ELF-1 (cell line): ENCODE measurements at regions not wholly inside any gene's neighbourhood (a gene's known extent, or its start where the extent isn't known, plus 50 kb on each side); places are given as distances from the start of the nearest gene placed in this dataset.
A peak's percentile ranks its signal among the peaks of the same experiment; 100 is the strongest.

Experiments
- DNase-seq: peaks from one replicate; pipeline ENCODE4 v3.0.0-alpha.2; 2016; ENCODE audit warnings: low read depth, low spot score

GRCh38 chr14:58783792-58784511 is 146.2 kb downstream of the DACT1 start:
- no peak for DNase-seq

GRCh38 chr14:58784931-58785330 is 147.2 kb downstream of the DACT1 start:
- no peak for DNase-seq

DNA sequence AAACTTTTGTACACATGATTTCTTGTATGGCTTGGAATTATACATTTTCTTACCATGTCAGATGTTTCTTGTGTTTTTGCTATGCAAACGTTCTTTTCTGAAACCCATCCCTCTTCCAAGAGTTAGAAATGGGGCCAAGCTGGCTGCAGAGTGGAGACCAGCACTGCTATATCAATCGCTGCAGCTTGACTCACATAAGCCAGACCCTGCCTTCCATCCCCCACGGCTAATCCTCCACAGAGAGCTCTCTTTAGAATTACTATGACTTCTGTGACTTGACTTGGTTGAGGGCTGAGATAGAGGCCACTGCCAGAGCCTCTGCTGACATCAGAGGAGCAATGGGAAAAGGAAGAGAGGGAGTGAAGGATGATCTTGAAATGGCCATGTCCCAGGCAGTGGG is 147.9 kb downstream of the DACT1 start:
- DNase-seq: peak; percentile 36

DNA sequence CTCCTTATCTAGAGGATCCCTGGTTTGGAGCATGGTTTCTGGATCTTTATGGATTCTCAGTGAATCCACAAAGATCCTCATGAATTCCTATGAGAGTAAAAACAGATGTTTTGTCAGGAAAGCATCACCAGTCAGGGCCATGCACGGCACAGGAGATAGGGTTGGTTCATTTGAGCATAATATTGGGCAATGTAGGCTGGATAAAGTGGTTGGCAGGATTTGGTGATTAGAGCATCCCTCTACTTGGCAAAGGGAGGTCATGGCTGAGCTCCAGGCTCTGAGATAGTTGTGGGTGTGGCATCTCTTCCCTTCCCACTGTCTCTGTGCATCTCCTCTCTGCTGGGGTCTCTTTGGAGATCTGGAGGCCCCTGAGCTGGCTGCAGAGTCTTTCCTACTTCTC is 149.8 kb downstream of the DACT1 start:
- DNase-seq: no peak

DNA sequence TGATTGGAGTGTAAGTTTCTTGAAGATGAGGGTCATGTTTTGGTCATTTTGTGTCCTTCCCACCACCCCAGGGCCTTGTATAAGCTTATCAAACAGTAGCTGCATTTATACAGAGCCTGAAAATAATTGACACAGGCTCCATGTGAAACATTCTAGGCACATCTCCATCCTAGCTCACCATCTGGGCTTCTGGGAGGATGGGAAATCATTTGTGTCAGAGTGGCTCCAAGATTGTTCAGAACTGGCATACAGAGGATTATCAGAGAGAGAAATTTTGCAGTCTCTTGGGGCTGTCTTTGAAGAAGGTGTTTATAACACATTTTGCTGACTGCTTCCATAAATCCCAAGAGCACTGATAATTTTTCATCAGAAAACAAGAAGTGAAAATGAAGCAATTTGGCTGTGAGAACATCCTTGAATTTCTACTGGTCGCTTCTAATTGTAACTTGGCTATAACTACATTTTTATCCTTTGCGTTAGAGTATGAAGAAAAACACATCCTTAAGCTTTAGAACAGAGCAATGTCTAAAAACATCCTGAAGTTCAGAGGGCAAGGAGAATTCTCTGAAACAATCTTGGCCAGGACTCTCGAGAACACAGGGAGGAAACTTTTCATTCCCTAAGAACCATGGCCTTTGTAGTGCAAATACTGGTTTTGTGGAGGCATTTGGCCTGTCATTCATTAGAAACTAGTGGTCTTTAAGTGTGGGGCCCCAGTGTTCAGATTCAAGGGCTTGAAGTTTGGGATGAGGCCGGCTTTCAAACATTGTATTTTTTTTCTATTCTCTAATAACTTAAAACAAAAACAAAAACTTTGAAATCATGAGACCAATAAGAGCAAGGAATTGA is 151.1 kb downstream of the DACT1 start:
- no peak for DNase-seq

- DNase-seq: no peak
Measured at GRCh38 chr14:58789736-58790135, 152.0 kb downstream of the DACT1 start.

- no peak for DNase-seq
Measured at GRCh38 chr14:58792416-58792815, 154.7 kb downstream of the DACT1 start.

DNA sequence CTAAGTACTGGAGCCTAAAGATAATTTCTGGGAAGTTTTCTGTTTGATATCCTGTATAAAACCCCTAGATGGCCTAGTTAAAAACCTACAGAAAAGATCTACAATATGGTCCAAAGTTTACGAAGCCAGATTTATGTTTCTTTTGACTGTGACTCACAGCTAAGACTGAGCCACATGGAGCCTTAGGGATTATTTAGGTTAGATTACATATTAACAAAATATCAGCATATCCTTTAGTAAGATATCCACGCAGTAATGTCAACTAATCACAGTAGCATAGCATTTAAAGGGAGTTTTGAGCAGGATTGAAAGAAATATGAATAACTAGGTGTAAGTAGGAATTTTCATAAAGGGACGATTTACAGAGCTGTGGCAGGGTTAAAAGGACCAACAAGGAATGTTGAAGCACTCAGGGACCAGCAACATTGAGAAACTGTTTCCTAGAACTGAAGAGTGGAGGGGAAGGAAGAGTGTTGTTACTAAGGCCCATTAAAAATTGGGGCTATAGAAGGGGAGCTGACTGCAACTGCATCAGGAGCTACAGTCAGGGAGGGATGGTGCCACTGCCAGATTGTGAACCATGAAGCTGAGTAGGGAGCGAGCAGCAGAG is 155.5 kb downstream of the DACT1 start:
- DNase-seq: no peak

DNA sequence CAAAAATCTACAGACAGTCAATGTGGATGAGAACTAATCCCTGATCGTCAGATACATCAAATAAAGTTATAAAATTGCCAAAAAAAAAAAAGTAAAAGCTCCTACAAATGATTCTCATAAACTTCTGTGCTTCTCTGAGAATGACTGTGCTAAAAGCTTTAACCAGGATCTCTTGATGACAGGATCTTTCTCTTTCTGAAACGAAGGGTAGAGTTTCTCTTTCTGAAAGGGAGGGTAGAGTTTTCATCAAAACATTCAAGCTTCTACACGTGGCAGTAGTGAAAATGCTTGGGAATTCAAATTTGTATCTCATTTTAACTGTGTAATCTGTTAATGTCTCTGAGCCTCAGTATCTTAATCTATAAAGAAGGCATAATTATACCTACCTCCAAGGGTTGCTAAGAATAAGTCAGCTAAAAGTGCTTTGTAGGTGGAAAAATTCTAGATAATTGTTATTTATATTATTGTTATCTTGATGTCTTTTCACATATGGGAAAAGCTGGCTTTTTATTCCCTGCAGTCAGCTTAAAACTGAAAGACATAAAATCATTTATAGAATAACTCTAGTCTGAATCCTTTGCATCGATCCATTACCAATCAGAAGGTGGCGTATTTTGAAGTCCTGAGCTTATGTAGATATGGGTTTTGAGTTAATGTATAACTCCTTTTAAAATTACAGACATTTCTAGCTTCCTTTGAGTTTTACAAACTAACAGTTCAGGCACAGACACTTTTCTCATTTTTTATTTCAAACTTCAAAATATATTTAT is 157.4 kb downstream of the DACT1 start:
- no peak for DNase-seq

DNA sequence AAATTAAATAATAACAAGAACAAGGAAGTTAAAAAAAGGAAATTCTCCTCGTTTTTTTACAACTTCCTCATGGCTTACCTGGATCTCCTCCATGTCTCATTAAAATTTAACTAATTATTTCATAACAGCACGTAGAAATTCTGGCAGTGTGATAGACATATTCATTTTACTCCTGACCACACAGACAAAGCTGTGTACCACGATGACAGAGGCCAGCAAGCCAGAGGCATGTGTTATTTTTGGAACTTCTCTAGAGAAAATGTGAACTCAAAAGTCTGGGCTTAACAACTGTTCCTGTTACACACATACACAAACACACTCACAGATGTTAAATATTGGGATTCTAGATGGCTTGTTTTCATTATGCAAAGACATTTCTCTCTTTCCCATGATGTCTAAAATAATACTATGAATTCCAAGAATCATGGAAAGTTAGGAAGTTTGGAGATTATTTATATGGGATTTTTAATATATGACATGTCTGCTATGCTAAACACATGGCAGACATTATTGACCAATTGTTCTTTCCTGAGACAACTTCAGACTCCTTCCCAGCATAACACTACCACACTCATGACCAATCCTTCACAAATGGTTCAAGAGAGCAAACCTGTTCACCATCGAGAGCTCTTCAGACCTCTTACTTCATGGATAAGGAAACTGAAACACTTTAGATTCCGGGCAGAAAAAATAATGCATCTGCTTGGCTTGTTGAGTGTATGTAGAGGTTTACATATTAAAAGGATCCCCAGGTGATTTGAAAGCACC is 158.7 kb downstream of the DACT1 start:
- DNase-seq: no peak

DNA sequence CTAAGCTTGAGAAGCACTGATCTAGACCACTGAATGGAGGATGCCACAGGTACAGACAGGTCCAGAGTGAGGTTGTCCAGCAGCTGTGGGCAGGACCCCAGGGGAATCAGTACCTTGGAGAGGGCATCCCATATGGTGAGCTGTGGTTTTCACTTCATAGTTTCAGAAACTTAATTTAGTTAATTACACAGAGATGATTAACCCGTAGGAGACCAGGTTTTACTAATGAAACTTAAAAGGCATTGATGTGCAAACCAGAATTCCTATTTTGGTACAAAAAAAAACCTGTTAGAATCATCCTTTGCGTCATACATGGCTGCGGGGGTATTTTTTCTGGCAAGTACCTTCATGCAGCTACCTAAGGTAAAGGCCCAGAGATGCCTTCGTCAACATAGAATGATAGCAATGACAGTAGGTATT is 159.3 kb downstream of the DACT1 start:
- DNase-seq: no peak

DNA sequence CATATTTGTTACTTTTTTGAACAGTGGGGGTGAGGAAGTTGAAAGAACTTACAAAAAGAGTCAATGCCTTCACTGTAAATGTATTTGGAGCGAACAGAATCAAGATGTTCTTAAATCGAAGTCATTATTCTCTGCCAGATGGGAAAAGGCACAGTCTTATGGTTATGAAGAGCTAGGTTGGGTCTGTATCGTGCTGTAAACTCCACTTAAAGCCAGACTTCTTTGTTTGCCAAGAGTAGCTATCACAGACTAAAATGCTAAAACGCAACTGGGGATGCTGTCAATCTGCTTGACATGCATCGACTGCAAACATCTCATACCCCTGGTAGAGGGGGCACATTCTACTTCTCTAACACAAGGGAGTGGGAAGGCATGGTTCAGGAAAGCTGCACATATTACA is 160.4 kb downstream of the DACT1 start:
- no peak for DNase-seq

DNA sequence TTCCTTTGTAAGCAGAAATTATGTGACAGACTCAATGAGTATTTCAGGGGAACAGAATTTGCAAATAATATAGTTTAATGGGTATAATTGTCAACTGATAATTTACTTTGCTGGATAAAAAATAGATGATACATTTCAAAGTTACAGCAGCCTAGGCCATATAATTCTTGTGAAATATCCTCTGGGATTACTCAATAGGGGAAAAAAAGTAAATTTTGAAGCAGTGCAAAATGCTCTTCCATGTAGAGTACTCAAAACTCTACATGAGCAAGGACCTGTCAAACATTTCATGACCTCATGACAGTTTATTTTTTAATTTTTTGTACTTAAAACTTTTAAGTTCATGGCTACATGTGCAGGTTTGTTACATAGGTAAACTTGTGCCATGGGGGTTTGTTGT is 163.3 kb downstream of the DACT1 start:
- DNase-seq: no peak

GRCh38 chr14:58805057-58805456 is 167.3 kb downstream of the DACT1 start:
- no peak for DNase-seq

- no peak for DNase-seq
Measured at GRCh38 chr14:58805605-58806409, 168.0 kb downstream of the DACT1 start.

- no peak for DNase-seq
Measured at GRCh38 chr14:58807191-58807590, 169.4 kb downstream of the DACT1 start.

GRCh38 chr14:58808828-58809227 is 171.1 kb downstream of the DACT1 start:
- no peak for DNase-seq

DNA sequence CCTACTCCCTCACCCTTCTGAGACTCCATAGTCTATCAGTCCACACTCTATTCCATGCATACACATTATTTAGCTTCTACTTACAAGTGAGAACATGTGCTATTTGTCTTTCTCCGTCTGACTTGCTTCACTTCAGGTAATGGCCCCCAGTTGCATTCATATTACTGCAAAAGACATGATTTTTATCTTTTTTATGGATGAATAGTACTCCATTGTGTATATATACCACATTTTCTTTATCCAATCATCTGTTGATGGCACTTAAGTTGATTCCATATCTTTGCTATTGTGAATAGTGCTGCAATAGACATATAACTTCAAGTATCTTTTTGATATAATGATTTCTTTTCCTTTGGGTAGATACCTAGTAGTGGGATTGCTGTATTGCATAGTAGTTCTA is 171.8 kb downstream of the DACT1 start:
- DNase-seq: no peak

DNA sequence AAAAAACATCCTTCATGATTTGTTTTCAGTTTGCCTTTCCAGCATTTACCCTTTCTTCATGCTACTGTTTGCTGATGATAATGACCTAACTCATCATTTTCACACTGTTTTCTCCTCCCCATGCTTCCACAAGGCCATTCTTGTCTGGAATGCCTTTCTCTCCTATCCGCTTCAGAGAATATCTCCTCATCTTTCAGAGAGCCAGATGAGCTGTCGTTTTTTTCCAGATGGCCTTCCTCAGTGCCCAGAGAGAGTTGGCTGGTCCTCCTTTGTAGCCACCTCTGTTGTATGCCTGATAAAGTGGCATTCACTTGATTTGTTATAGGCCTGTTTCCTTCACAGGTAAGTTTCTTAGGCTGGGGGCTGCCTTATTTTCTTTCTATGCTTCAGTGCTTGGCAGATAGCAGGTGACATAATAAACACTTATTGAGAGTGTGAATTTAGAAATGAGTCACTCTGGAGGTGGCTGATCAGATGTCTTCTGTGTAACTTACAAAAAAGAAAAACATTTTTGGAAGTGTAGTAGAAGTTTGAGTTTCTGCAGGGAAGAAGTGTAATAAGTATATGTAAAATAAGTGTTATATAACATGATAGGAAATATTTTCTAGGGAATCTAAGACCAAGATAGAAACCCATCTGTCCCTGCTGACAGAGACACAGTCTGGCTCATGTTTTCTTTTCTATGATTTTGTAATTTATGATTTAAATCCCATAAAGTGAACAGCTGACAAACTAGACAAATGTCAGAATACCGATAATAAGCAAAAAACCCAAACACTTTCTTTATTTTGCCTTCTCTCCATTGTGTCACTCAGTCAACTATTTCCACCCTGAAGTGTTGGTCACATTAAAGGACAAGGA is 174.5 kb downstream of the DACT1 start:
- no peak for DNase-seq
